NCI-H82 treated with DMSO at 0.1 percent for 48 hours (cell line): ENCODE measurements at regions not wholly inside any gene's neighbourhood (a gene's known extent, or its start where the extent isn't known, plus 50 kb on each side); places are given as distances from the start of the nearest gene placed in this dataset.

Experiments used
- DNase-seq: peaks from one replicate; lab custom pipeline; 2025; ENCODE audit not compliant: unreplicated experiment; lab: John Stamatoyannopoulos, UW

GRCh38 chr14:22478670-22479069 lies 110.4 kb downstream of the DAD1 start:
- peak; percentile 85 for DNase-seq

GRCh38 chr14:22478247-22478646 lies 110.8 kb downstream of the DAD1 start:
- DNase-seq, result peak; percentile 85

- no peak for DNase-seq
These were observed 111.3 kb downstream of the DAD1 start for GRCh38 chr14:22477569-22478194.

- DNase-seq, result no peak
These were observed 112.1 kb downstream of the DAD1 start for GRCh38 chr14:22476887-22477286.

GRCh38 chr14:22476005-22476751 lies 112.8 kb downstream of the DAD1 start:
- DNase-seq, result no peak

DNA sequence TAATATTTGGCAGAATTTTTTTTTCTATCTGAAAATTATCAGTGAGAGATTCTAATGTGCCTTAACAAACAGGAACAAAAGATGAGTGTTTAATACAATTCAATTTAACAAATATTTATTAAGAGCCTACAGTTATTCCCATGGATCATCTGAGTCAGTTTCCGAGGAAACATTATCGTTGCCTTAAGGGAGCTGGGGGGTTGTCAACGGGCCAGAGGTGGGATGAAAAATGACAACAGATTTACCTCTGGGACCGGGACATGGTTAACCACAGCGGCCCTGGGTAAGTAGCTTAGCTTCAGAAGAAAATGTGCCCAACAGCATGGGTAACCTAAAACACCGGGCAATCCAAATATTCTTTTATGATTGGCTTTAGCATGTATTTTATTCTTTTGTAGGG lies 113.6 kb downstream of the DAD1 start:
- DNase-seq, result peak; percentile 6

- no peak for DNase-seq
These were observed 114.2 kb downstream of the DAD1 start for GRCh38 chr14:22474730-22475351.

GRCh38 chr14:22472935-22473854 lies 115.8 kb downstream of the DAD1 start:
- DNase-seq, result peak; percentile 17

DNA sequence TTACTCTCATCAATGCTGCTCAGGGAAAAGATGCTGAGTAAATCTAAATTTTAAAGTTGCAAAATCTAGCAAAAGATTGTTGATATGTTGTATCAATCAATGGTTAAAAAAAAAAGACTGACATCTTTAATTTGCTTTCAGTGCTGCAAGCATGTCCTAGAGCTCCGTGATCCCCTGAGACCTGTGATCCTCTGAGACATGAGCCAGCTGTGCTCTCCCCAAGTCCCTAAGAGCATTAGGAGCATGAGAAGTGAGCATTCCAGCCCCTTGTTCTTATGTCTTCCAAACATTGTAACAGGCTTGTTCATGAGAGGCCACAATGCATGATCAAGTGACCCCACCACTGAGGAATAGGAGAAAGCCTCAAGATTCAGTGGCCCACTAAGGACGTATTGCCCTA lies 116.6 kb downstream of the DAD1 start:
- DNase-seq, result peak; percentile 66

DNA sequence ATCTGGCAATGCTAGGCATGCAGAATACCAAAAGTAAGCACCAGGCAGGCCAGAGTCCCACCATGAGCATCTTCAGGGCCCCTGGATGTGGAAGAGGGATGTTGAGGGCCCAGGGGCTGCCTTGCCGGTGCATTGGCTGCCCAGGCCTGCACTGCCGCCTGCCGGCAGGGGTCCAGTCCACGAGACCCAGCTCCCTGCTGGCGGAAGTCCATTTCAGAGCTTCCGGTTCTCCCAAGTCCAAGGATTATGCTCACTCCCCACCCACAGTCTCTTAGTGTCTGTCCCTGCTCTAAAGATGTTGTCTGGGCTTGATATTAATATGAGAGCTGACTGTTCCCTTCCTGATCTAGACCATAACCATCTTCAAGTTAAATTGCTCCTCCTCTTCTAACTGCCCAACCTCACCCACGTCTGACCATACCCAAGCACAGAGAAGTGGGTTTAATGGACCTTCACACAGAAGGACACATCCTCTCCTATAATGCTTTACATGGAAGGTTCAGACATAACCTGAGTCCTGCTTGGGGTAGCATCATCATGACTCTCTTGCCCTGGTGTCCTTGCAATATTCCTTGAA lies 117.4 kb downstream of the DAD1 start:
- DNase-seq, result peak; percentile 66

DNA sequence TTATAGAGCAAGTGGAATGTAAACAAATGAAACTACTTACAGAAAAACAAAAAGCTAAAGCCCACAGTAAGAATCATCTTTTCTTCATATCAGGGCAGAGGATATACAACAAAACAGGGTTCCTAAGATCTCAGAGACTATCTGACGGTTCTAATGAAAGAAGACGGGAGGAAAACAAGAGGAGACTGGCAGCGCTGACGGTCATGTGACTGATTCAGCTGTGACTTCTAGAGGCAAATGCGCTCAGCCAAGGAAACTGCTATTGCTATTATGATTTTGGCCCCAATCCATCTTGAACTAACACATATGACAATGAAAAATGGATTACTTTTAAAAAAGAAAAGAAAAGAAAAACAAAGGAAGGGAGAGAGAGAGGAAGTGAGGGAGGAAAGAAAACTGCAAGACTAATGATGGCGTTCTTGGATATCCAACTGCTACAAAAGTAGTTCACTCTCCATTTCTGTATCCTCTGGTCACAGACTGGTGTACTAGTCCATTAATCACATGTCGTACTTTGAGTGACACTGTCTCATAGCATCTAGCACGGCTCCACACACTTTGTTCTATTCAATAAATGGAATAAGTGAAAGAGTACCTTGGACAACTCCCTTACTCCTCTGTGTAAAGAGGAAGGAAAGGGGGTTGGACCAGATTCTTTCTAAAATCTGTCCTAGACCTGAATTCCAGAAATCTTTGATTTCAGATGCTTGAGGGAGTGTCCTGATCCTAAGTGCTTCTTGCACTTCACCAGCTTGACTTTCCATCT lies 119.3 kb downstream of the DAD1 start:
- no peak for DNase-seq

- no peak for DNase-seq
These were observed 120.2 kb downstream of the DAD1 start for GRCh38 chr14:22468830-22469229.

DNA sequence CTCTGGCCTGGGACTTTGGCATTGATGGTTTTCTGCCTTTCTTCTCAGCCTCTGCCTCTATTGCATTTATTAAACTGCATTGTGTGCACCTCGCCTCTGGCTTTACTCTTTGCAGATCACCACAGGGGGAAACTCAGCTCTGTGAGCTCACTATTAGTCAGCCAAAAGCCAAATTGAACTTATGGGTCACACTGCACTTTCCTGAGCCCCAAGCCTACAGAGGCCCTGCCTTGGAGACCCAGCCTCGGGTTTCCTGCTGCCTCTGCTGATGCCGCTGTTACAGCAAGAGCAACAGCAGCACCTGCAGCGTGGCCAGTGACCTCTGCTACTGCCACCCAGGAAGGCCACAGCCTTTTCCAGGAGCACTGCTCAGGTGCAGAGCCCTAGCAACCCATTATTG lies 122.5 kb downstream of the DAD1 start:
- no peak for DNase-seq

GRCh38 chr14:22465201-22465840 lies 123.7 kb downstream of the DAD1 start:
- DNase-seq, result no peak

DNA sequence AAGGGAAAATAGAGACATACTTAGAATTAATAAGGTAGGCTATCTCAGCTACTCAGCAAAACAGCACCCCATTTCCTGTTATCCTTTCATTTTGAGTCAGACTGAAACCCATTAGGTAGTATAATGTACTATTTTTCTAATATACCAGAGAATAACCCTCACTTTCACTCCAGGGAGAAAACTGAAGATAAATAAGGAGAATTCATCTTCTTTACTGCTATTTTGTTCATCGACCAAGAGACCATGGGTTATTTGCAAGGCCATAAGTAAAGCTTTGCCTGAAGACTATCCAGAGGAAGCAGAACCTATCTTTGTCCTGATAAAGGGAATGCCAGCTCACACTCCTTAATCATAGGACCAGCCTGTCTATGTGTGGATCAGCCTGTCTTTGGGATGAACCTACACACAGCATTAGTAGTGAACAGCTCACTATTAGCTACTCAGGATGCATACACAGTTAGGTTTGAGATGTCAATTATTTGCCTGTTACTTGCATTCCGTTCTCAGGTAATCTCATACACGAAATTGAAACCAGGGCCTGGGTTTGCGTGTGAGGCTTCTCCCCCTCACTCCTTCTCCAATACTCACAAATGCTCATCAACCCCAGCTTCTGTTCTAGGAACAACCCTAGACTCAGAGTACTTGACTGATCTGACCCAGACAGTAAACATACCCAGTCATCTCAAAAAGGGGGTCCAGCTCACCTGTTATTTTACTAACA lies 124.4 kb downstream of the DAD1 start:
- DNase-seq, result no peak

GRCh38 chr14:22463763-22464173 lies 125.3 kb downstream of the DAD1 start:
- DNase-seq, result no peak

DNA sequence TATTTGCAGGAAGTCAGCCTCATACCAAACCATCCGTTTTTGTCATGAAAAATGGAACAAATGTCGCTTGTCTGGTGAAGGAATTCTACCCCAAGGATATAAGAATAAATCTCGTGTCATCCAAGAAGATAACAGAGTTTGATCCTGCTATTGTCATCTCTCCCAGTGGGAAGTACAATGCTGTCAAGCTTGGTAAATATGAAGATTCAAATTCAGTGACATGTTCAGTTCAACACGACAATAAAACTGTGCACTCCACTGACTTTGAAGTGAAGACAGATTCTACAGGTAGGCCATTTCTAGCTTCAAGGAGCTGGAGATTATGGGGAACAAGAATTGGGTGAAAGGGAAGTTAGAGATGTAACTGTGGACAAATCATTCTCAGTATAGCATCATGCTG lies 126.1 kb downstream of the DAD1 start:
- DNase-seq, result no peak

DNA sequence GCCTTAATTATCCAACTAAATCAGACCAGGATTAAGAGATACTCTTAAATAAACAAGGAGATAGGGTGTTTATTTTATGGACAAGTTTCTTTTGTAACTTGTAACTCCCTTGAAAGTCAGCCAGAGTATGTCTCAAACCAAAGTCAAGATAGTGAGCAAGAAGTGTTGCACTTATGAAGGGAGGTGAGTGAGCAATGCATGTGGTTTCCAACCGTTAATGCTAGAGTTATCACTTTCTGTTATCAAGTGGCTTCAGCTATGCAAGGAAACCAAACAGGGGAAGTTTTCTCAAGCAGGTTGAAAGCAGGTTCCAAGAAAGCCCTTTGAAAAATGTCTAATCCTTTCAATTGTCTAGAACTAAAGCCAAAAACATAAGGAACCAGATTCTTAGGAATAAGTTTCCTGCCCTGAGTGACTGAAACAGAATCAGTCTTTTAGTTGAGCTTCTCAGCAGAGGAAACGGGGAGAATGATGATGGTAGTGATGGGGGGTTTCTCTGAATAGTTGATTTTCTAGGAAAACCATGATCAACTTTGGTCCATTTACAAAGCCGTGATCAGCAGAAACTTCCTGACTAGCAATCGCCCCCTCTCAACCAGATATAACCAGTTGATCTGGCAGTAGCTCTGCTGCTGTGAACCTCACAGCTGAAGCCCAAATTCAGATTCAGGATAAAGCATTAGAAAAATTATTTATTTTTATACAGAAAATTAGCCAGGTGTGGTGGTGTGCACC lies 128.4 kb downstream of the DAD1 start:
- no peak for DNase-seq
